ENCODE measurements at regions not wholly inside any gene's neighbourhood (a gene's known extent, or its start where the extent isn't known, plus 50 kb on each side); places are given as distances from the start of the nearest gene placed in this dataset.

DNA sequence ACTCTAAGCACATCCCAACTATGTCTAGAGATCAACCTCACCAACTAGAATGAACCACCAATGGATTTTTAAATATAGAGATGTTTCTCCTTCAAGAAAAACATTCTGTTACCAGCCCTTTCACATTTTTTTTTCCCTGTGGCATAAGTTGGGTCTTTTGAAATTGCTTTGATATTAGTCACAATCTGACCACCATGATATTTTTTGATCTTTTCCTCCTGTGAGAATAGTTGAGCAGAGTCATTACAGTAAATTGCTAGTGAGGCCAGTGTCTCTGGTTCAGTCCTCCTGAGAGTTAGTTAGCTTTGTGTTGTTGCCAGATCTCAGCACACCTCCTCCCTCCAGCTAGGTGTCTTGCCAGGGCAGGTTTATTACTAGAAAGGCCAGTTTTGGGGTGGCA, 79.7 kb upstream of the MYLIP start:
- no peak for DNase-seq (ENCODE audit: extremely low read depth, low read depth)
- TF ChIP-seq, protein P1, sequence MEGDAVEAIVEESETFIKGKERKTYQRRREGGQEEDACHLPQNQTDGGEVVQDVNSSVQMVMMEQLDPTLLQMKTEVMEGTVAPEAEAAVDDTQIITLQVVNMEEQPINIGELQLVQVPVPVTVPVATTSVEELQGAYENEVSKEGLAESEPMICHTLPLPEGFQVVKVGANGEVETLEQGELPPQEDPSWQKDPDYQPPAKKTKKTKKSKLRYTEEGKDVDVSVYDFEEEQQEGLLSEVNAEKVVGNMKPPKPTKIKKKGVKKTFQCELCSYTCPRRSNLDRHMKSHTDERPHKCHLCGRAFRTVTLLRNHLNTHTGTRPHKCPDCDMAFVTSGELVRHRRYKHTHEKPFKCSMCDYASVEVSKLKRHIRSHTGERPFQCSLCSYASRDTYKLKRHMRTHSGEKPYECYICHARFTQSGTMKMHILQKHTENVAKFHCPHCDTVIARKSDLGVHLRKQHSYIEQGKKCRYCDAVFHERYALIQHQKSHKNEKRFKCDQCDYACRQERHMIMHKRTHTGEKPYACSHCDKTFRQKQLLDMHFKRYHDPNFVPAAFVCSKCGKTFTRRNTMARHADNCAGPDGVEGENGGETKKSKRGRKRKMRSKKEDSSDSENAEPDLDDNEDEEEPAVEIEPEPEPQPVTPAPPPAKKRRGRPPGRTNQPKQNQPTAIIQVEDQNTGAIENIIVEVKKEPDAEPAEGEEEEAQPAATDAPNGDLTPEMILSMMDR (IDR thresholded peaks at IDR 0.05; ENCODE audit: low read depth, low read length): no peak

DNA sequence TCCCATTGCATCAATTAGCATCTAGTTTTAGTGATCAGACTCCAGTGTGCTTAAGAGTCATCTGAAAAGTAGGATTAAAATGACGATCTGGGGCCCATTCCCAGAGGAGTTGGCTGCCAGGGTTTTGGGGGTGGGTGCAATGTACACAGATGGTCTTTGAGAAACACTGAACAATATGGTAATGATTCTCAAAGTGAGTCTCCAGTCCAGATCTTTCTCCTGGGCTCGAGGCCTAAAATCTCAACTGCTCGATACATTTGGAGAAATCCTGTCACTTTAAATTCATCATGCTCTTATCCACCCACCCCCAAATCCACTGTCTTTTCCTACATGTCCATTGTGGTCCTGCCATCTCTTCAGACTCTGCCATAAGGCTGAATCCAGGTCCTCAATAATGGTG, 80.7 kb upstream of the MYLIP start:
- TF ChIP-seq, protein P1 (IDR thresholded peaks at IDR 0.05; ENCODE audit: low read depth, low read length): no peak
- DNase-seq (ENCODE audit: extremely low read depth, low read depth): no peak

DNA sequence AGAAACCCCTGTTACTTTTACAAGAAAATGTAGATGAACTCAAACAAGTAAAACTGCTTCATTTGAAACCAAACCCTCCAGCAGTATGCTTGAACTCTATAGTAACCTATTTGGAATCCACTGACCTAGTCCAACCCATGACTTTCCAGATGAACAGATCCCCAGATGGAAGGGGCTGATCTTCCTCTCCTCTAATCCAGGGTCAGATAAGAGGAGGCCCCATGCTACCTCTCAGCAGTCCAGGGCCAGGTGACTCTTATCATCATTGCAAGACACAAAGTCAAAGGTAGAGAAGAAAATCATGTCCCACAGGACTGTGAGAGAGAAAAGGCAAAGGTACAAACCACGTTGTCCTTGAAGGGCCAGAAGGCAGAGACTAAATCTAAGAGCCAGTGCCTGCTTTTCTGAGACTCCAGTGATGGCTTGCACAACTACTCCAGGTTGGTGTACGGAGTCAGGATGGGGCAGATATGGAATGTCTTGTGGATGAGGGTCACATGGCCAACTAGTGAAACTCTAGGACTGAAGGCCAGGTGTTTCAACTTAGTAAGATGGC, 81.4 kb upstream of the MYLIP start:
- TF ChIP-seq, protein P1 (IDR thresholded peaks at IDR 0.05; ENCODE audit: low read depth, low read length): no peak
- DNase-seq (ENCODE audit: extremely low read depth, low read depth): no peak

DNA sequence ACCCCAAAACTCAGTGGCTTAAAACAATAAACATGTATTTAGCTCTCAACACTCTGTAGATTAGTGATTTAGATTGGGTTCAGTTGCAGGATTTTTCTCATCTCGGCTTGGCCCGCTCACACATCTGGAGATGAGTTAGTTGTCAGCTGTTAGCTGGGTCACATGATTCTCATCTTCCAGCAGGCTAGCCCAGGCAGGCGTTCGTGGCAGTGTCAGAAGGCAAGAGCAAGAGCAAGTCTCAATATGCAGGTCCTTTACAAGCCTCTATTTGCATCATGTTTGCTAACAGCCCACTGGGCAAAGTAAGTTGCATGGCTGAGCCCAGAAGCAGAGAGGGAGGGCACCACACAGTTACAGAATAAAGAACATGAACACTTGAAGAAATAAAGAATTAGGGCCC, 83.6 kb upstream of the MYLIP start:
- no peak for DNase-seq (ENCODE audit: extremely low read depth, low read depth)
- TF ChIP-seq, protein P1 (IDR thresholded peaks at IDR 0.05; ENCODE audit: low read depth, low read length): no peak

DNA sequence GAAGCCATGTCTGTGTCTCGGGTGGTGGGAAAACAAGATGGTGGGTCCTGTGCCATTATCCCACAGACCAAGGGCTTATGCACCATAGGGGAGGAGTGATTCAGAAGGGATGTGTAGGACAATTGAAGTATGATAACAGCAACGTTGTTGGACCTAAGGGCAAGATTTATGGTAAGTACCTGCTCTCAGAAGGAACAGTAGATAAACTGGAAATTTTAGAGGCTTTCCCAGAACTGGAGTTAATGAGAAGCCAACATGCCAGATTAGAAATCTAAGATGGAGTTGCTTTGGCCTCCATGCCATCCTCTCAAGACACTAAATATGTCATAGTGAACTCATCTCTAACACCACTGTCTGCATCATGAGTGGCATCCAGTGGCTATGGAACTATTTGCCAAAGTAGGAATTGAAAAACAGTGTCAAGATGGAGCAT, 84.7 kb upstream of the MYLIP start:
- TF ChIP-seq, protein P1 (IDR thresholded peaks at IDR 0.05; ENCODE audit: low read depth, low read length): no peak
- no peak for DNase-seq (ENCODE audit: extremely low read depth, low read depth)

DNA sequence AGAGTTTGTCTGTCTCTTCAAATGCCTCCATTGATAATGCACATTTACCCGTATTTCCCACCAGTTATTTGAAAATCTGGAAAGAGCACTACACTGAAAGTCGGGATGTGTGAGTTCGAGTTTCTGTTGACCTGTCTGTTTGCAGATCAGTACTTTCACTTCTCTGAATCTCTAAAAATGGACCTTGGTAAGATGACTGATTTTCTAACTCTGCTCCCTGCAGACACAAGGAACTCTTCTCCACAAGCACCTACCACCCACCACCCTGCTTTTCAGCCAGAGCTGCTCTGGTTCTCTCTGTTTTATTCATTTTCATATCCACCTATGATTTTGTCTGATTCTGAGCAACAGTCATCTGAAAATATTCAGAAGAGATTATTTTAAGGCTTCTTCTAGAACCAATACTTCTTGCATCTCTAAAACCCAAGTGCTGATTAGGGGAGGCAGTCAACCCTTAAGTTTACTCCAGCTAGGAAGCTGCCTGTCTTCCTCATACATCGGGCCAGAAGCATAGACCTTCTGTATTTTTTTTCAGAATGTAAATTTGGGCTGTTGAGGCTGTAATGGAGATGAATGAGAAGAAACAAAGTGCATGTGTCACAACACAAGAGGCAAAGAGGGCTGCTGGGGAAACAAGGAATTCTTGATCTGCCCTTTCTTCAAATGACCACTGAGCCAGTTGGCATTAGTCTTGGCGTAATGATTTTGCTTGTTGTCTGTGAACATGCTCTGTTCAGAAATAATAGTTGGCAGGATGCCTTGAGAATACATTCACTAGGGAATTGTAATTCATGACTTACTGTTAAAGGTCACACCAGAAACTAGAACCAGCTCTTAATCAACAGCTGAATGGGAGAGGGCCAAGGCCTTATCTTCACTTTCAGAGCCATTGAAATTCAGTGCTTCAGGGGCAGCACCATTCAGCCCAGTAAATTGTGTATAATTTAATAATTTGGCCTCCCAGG, 85.4 kb upstream of the MYLIP start:
- no peak for DNase-seq (ENCODE audit: extremely low read depth, low read depth)
- TF ChIP-seq, protein P1 (IDR thresholded peaks at IDR 0.05; ENCODE audit: low read depth, low read length): no peak

DNA sequence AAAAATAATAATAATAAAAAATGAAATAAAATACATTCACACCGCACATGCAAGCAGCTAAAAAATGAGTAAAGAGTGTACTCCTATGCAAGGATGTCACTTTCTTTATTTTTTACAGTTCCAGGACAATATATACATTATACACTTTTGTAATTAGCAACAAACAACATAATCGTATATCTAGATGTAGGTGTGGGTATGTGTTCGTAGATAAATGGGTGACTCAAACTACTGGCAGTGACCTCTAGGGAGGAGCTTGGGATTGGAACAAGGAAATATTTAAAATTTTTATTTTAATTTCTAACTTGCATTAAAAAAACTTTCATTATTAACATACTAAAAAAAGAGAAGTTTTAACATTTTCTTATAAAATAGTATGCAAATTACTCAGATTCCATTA, 86.1 kb upstream of the MYLIP start:
- TF ChIP-seq, protein P1 (IDR thresholded peaks at IDR 0.05; ENCODE audit: low read depth, low read length): no peak
- no peak for DNase-seq (ENCODE audit: extremely low read depth, low read depth)

Data from AG09319 (cell line).